MM.1S (cell line): ENCODE measurements at regions not wholly inside any gene's neighbourhood (a gene's known extent, or its start where the extent isn't known, plus 50 kb on each side); places are given as distances from the start of the nearest gene placed in this dataset.

ENCODE experiments used
- DNase-seq: peaks from one replicate; pipeline ENCODE4 v3.0.0-alpha.2; 2015
- H2AFZ ChIP-seq: fragments of 300-600 bp; sonication (generic); 2 replicates; pipeline ENCODE4 v1.6.0; 2016; ENCODE audit warnings: antibody characterized with exemption, low read length
- H3F3A ChIP-seq: fragments of 300-600 bp; sonication (generic); 2 replicates; pipeline ENCODE4 v1.6.1; 2016; ENCODE audit warnings: mild to moderate bottlenecking, antibody characterized with exemption, low read length, moderate library complexity, mixed read lengths; ENCODE audit not compliant: insufficient read depth
- H3K27ac ChIP-seq: fragments of 300-600 bp; sonication (generic); 2 replicates; pipeline ENCODE4 v1.5.1; 2016; ENCODE audit warnings: mild to moderate bottlenecking, low read length
- H3K27me3 ChIP-seq: fragments of 300-600 bp; sonication (generic); replicated peaks from 2 replicates; pipeline ENCODE4 v1.6.0; 2016; ENCODE audit warnings: low read length; ENCODE audit not compliant: insufficient read depth
- H3K36me3 ChIP-seq: fragments of 300-600 bp; sonication (generic); replicated peaks from 2 replicates; pipeline ENCODE4 v1.6.1; 2016; ENCODE audit warnings: mild to moderate bottlenecking, low read length, mixed read lengths; ENCODE audit not compliant: insufficient read depth
- H3K4me1 ChIP-seq: fragments of 300-600 bp; sonication (generic); 2 replicates; pipeline ENCODE4 v1.6.1; 2016; ENCODE audit warnings: low read length, mixed read lengths
- H3K4me2 ChIP-seq: fragments of 300-600 bp; sonication (generic); 2 replicates; pipeline ENCODE4 v1.6.0; 2016; ENCODE audit warnings: low read depth, low read length
- H3K4me3 ChIP-seq: fragments of 300-600 bp; sonication (generic); 2 replicates; pipeline ENCODE4 v1.5.1; 2016; ENCODE audit warnings: low read length, mixed read lengths
- H3K79me2 ChIP-seq: fragments of 300-600 bp; sonication (generic); 2 replicates; pipeline ENCODE4 v1.6.1; 2016; ENCODE audit warnings: mixed run types, low read length, mixed read lengths
- H3K9ac ChIP-seq: fragments of 300-600 bp; sonication (generic); 2 replicates; pipeline ENCODE4 v1.6.1; 2016; ENCODE audit warnings: low read length, mixed read lengths
- H3K9me2 ChIP-seq: fragments of 300-600 bp; sonication (generic); replicated peaks from 2 replicates; pipeline ENCODE4 v1.6.1; 2016; ENCODE audit warnings: mild to moderate bottlenecking, low read length, mixed read lengths; ENCODE audit not compliant: insufficient read depth
- H3K9me3 ChIP-seq: fragments of 300-600 bp; sonication (generic); replicated peaks from 2 replicates; pipeline ENCODE4 v1.6.1; 2016; ENCODE audit warnings: mild to moderate bottlenecking, low read length, mixed read lengths; ENCODE audit not compliant: insufficient read depth
- H4K20me1 ChIP-seq: fragments of 300-600 bp; sonication (generic); 2 replicates; pipeline ENCODE4 v1.6.1; 2016; ENCODE audit warnings: mild to moderate bottlenecking, low read length, moderate library complexity, mixed read lengths; ENCODE audit not compliant: insufficient read depth
- CTCF ChIP-seq: fragments of 300-600 bp; sonication (generic); IDR thresholded peaks from 2 replicates; pipeline ENCODE4 v1.5.1; 2016; ENCODE audit warnings: antibody characterized with exemption, low read length, mixed read lengths
- EZH2 ChIP-seq: fragments of 300-600 bp; sonication (generic); optimal IDR thresholded peaks from 2 replicates; pipeline ENCODE3; 2017; ENCODE audit warnings: low read depth, mild to moderate bottlenecking, antibody characterized with exemption, low read length, mixed read lengths
- EZH2phosphoT487 ChIP-seq: fragments of 300-600 bp; sonication (generic); IDR thresholded peaks from 2 replicates; pipeline ENCODE4 v1.6.1; 2018; ENCODE audit warnings: antibody characterized with exemption, low read length

- H4K20me1 ChIP-seq, result no peaks in the 10 kb centered on the region
- no peak for TF ChIP-seq CTCF
- no peak for TF ChIP-seq EZH2
- no peak for TF ChIP-seq EZH2phosphoT487
- no peaks in the 10 kb centered on the region for H3K36me3 ChIP-seq
These were observed 802.5 kb downstream of the EFNB2 start for GRCh38 chr13:105732806-105733529.

GRCh38 chr13:105725887-105726286 lies 809.6 kb downstream of the EFNB2 start:
- H3F3A ChIP-seq, result no peaks in the 10 kb centered on the region
- DNase-seq, result no peak
- H4K20me1 ChIP-seq, result no peaks in the 10 kb centered on the region
- TF ChIP-seq EZH2 (no peak), CTCF (no peak), EZH2phosphoT487 (no peak)
- no peak overlapping the region for H3K4me2 ChIP-seq
- no peaks in the 10 kb centered on the region for H3K4me1 ChIP-seq
- H3K9ac ChIP-seq, result no peak overlapping the region
- H3K27ac ChIP-seq, result no peak overlapping the region
- no peak overlapping the region for H2AFZ ChIP-seq
- no peaks in the 10 kb centered on the region for H3K9me3 ChIP-seq
- no peak overlapping the region for H3K4me3 ChIP-seq
- H3K79me2 ChIP-seq, result no peaks in the 10 kb centered on the region
- H3K9me2 ChIP-seq, result no peaks in the 10 kb centered on the region
- H3K36me3 ChIP-seq, result no peaks in the 10 kb centered on the region
- no peaks in the 10 kb centered on the region for H3K27me3 ChIP-seq

More at GRCh38 chr13:105732806-105733529, 802.5 kb downstream of the EFNB2 start:
- Histone ChIP-seq H3K9me2 (no peaks in the 10 kb centered on the region), H3K9ac (no peak overlapping the region), H3K4me3 (no peak overlapping the region), H3K4me2 (no peak overlapping the region), H3F3A (no peaks in the 10 kb centered on the region), H3K79me2 (no peaks in the 10 kb centered on the region), H3K9me3 (no peaks in the 10 kb centered on the region), H2AFZ (no peak overlapping the region), H3K4me1 (no peaks in the 10 kb centered on the region), H3K27me3 (no peaks in the 10 kb centered on the region), H3K27ac (no peak overlapping the region)
- no peak for DNase-seq

- Histone ChIP-seq H3K27ac (no peak overlapping the region), H3K4me1 (no peaks in the 10 kb centered on the region), H4K20me1 (no peaks in the 10 kb centered on the region), H3K79me2 (no peaks in the 10 kb centered on the region), H3K9ac (no peak overlapping the region), H3F3A (no peaks in the 10 kb centered on the region), H3K4me2 (no peak overlapping the region), H3K9me3 (no peaks in the 10 kb centered on the region), H3K4me3 (no peak overlapping the region), H3K9me2 (no peaks in the 10 kb centered on the region), H3K27me3 (no peaks in the 10 kb centered on the region), H2AFZ (no peak overlapping the region), H3K36me3 (no peaks in the 10 kb centered on the region)
- TF ChIP-seq EZH2phosphoT487 (no peak), CTCF (no peak), EZH2 (no peak)
- DNase-seq, result no peak
These were observed 814.4 kb downstream of the EFNB2 start for GRCh38 chr13:105721016-105721415.
